SU-DHL-6 (cell line): ENCODE measurements at regions not wholly inside any gene's neighbourhood (a gene's known extent, or its start where the extent isn't known, plus 50 kb on each side); places are given as distances from the start of the nearest gene placed in this dataset.

Experiments
- H2AFZ ChIP-seq: fragments of 200-600 bp; sonication (generic); 2 replicates; pipeline ENCODE4 v1.6.1; 2014; ENCODE audit warnings: low read depth, mild to moderate bottlenecking, moderate library complexity, mixed read lengths, antibody characterized with exemption, low read length; ENCODE audit not compliant: severe bottlenecking
- H3F3A ChIP-seq: fragments of 200-600 bp; shearing (Covaris generic); 2 replicates; pipeline ENCODE4 v1.6.0; 2016; ENCODE audit warnings: antibody characterized with exemption, mild to moderate bottlenecking; ENCODE audit not compliant: insufficient read depth
- H3K27ac ChIP-seq: fragments of 200-600 bp; sonication (generic); 2 replicates; pipeline ENCODE4 v1.5.1; 2016; ENCODE audit warnings: low read depth, mild to moderate bottlenecking, low read length, moderate library complexity, mixed read lengths
- H3K27me3 ChIP-seq: fragments of 200-600 bp; sonication (generic), shearing (Covaris generic); 2 replicates; pipeline ENCODE4 v1.6.0; 2014; ENCODE audit warnings: mild to moderate bottlenecking, low read length
- H3K36me3 ChIP-seq: fragments of 200-600 bp; sonication (generic); 2 replicates; pipeline ENCODE4 v1.6.1; 2014; ENCODE audit warnings: mild to moderate bottlenecking, low read length, mixed read lengths
- H3K4me2 ChIP-seq: fragments of 300-600, 200-600 bp; shearing (Covaris generic), sonication (generic); 2 replicates; pipeline ENCODE4 v1.6.0; 2014; ENCODE audit warnings: low read length, low read depth, mild to moderate bottlenecking; ENCODE audit not compliant: poor library complexity, severe bottlenecking
- H3K4me3 ChIP-seq: fragments of 200-600 bp; sonication (generic); 2 replicates; pipeline ENCODE4 v1.5.1; 2014; ENCODE audit warnings: antibody characterized with exemption, low read length, mild to moderate bottlenecking, mixed read lengths; ENCODE audit not compliant: insufficient read depth, poor library complexity, severe bottlenecking
- H3K79me2 ChIP-seq: fragments of 200-600 bp; sonication (generic); 2 replicates; pipeline ENCODE4 v1.6.1; 2014; ENCODE audit warnings: mild to moderate bottlenecking, low read length, moderate library complexity; ENCODE audit not compliant: insufficient read depth
- H3K9ac ChIP-seq: fragments of 200-600 bp; sonication (generic); 2 replicates; pipeline ENCODE4 v1.7.0; 2014; ENCODE audit warnings: mild to moderate bottlenecking, low read length
- H3K9me2 ChIP-seq: fragments of 200-600 bp; sonication (generic); replicated peaks from 2 replicates; pipeline ENCODE4 v1.6.1; 2014; ENCODE audit warnings: low read length; ENCODE audit not compliant: insufficient read depth
- H3K9me3 ChIP-seq: fragments of 200-600 bp; sonication (generic); 2 replicates; pipeline ENCODE4 v1.6.1; 2014; ENCODE audit warnings: low read length, mixed read lengths; ENCODE audit not compliant: insufficient read depth
- H4K20me1 ChIP-seq: fragments of 200-600 bp; sonication (generic); 2 replicates; pipeline ENCODE4 v1.6.1; 2014; ENCODE audit warnings: low read depth, mild to moderate bottlenecking, antibody characterized with exemption, low read length, moderate library complexity, mixed read lengths
- CTCF ChIP-seq: fragments of 200-600 bp; sonication (generic); IDR thresholded peaks from one replicate; pipeline ENCODE4 v1.5.1; 2017; ENCODE audit warnings: antibody characterized with exemption, mild to moderate bottlenecking, low read length, moderate library complexity; ENCODE audit not compliant: insufficient read depth, poor library complexity, severe bottlenecking
- EZH2phosphoT487 ChIP-seq: fragments of 200-600 bp; sonication (generic), shearing (Covaris generic); conservative IDR thresholded peaks from 2 replicates; pipeline ENCODE4 v1.6.1; 2018; ENCODE audit warnings: mild to moderate bottlenecking, antibody characterized with exemption, low read length, moderate library complexity, mixed read lengths

- Histone ChIP-seq H3K9ac (no peak overlapping the region), H3F3A (no peaks in the 10 kb centered on the region), H3K9me2 (no peaks in the 10 kb centered on the region), H3K4me2 (no peak overlapping the region), H4K20me1 (no peaks in the 10 kb centered on the region), H2AFZ (no peak overlapping the region), H3K36me3 (no peaks in the 10 kb centered on the region), H3K79me2 (no peaks in the 10 kb centered on the region), H3K9me3 (no peaks in the 10 kb centered on the region), H3K27ac (no peak overlapping the region), H3K27me3 (no peaks in the 10 kb centered on the region), H3K4me3 (no peak overlapping the region)
- TF ChIP-seq CTCF = no peak
- TF ChIP-seq EZH2phosphoT487 = no peak
Measured at GRCh38 chr19:21612403-21612872, 107.0 kb downstream of the ZNF429 start.

GRCh38 chr19:21611659-21612402 lies 106.4 kb downstream of the ZNF429 start:
- H3K9ac ChIP-seq = no peak overlapping the region
- no peak overlapping the region for H3K27ac ChIP-seq
- H2AFZ ChIP-seq = no peak overlapping the region
- no peak overlapping the region for H3K4me3 ChIP-seq
- no peaks in the 10 kb centered on the region for H4K20me1 ChIP-seq
- no peaks in the 10 kb centered on the region for H3K36me3 ChIP-seq
- no peaks in the 10 kb centered on the region for H3K9me2 ChIP-seq
- H3K27me3 ChIP-seq = no peaks in the 10 kb centered on the region
- no peaks in the 10 kb centered on the region for H3K9me3 ChIP-seq
- H3K4me2 ChIP-seq = no peak overlapping the region
- H3F3A ChIP-seq = no peaks in the 10 kb centered on the region
- H3K79me2 ChIP-seq = no peaks in the 10 kb centered on the region
- TF ChIP-seq CTCF (no peak), EZH2phosphoT487 (no peak)

GRCh38 chr19:21610787-21611186 lies 105.4 kb downstream of the ZNF429 start:
- Histone ChIP-seq H3K9me2 (no peaks in the 10 kb centered on the region), H3K4me2 (no peak overlapping the region), H3K79me2 (no peaks in the 10 kb centered on the region), H3K4me3 (no peak overlapping the region), H2AFZ (no peak overlapping the region), H3K9ac (no peak overlapping the region), H3K9me3 (no peaks in the 10 kb centered on the region), H3K27me3 (no peaks in the 10 kb centered on the region), H4K20me1 (no peaks in the 10 kb centered on the region), H3F3A (no peaks in the 10 kb centered on the region), H3K27ac (no peak overlapping the region), H3K36me3 (no peaks in the 10 kb centered on the region)
- TF ChIP-seq EZH2phosphoT487 (no peak), CTCF (no peak)
